ENCODE measurements at regions not wholly inside any gene's neighbourhood (a gene's known extent, or its start where the extent isn't known, plus 50 kb on each side); places are given as distances from the start of the nearest gene placed in this dataset.

DNA sequence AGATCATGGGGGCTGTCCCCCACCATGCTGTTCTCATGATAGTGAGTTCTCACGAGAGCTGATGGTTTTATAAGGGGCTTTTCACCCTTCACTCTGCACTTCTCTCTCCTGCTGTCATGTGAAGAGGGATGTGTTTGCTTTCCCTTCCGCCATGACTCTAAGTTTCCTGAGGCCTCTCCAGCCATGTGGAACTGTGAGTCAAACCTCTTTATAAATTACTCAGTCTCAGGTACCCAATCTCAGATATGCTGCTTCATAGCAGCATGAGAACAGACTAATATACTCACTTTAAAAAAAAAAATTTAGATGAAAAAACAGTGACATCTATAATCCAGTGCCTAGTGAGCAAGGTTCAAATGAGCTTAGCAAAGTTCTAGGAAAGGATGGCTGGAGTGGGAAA is 135.1 kb upstream of the RAB4A start:
- no peaks in the 10 kb centered on the region for H3K4me1 ChIP-seq (replicated peaks; ENCODE audit: insufficient read depth)
- BruUV-seq (replicated peaks) = no TSS peak
- H3K27me3 ChIP-seq (ENCODE audit: insufficient read depth, low read depth) = peaks cover 45% of the 10 kb centered on the region
- H3K27ac ChIP-seq = no peak overlapping the region
- no peaks in the 10 kb centered on the region for H3K9me2 ChIP-seq (ENCODE audit: insufficient read depth)
- H4K20me1 ChIP-seq (ENCODE audit: insufficient read depth) = no peaks in the 10 kb centered on the region
- no peaks in the 10 kb centered on the region for H3K9me3 ChIP-seq (ENCODE audit: insufficient read depth, low read depth)
- CTCF ChIA-PET = no interaction called here
- no peak for TF ChIP-seq EZH2 (IDR thresholded peaks at IDR 0.05; ENCODE audit: low read depth)
- TF ChIP-seq, protein P1, sequence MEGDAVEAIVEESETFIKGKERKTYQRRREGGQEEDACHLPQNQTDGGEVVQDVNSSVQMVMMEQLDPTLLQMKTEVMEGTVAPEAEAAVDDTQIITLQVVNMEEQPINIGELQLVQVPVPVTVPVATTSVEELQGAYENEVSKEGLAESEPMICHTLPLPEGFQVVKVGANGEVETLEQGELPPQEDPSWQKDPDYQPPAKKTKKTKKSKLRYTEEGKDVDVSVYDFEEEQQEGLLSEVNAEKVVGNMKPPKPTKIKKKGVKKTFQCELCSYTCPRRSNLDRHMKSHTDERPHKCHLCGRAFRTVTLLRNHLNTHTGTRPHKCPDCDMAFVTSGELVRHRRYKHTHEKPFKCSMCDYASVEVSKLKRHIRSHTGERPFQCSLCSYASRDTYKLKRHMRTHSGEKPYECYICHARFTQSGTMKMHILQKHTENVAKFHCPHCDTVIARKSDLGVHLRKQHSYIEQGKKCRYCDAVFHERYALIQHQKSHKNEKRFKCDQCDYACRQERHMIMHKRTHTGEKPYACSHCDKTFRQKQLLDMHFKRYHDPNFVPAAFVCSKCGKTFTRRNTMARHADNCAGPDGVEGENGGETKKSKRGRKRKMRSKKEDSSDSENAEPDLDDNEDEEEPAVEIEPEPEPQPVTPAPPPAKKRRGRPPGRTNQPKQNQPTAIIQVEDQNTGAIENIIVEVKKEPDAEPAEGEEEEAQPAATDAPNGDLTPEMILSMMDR (conservative IDR thresholded peaks at IDR 0.05) = no peak
- H3K4me2 ChIP-seq = no peak overlapping the region
- H3F3A ChIP-seq (ENCODE audit: insufficient read depth, low read depth) = no peaks in the 10 kb centered on the region
- intact Hi-C loops (cut with micrococcal nuclease; ENCODE audit: unreplicated experiment) = no loop called here
- no peak for DNase-seq
- no peak overlapping the region for H2AFZ ChIP-seq
- H3K79me2 ChIP-seq (ENCODE audit: low read depth) = no peaks in the 10 kb centered on the region
- POLR2A ChIA-PET (ENCODE audit: unreplicated experiment) = no interaction called here
- H3K4me3 ChIP-seq = no peak overlapping the region
- no peaks in the 10 kb centered on the region for H3K36me3 ChIP-seq (ENCODE audit: low read depth)

GRCh38 chr1:229136822-229137221 is 134.1 kb upstream of the RAB4A start:
- Histone ChIP-seq H3K9me3 (ENCODE audit: insufficient read depth, low read depth) (no peaks in the 10 kb centered on the region), H3K9me2 (ENCODE audit: insufficient read depth) (no peaks in the 10 kb centered on the region), H4K20me1 (ENCODE audit: insufficient read depth) (no peaks in the 10 kb centered on the region), H2AFZ (no peak overlapping the region), H3K27ac (no peak overlapping the region), H3F3A (ENCODE audit: insufficient read depth, low read depth) (no peaks in the 10 kb centered on the region), H3K79me2 (ENCODE audit: low read depth) (no peaks in the 10 kb centered on the region), H3K4me3 (no peak overlapping the region), H3K27me3 (ENCODE audit: insufficient read depth, low read depth) (peaks cover 41% of the 10 kb centered on the region), H3K4me1 (replicated peaks; ENCODE audit: insufficient read depth) (no peaks in the 10 kb centered on the region), H3K4me2 (no peak overlapping the region), H3K36me3 (ENCODE audit: low read depth) (no peaks in the 10 kb centered on the region)
- no peak for DNase-seq
- ChIA-PET POLR2A (ENCODE audit: unreplicated experiment) (no interaction called here), CTCF (no interaction called here)
- no TSS peak for BruUV-seq (replicated peaks)
- TF ChIP-seq EZH2 (IDR thresholded peaks at IDR 0.05; ENCODE audit: low read depth) = no peak
- intact Hi-C loops (cut with micrococcal nuclease; ENCODE audit: unreplicated experiment) = no loop called here

DNA sequence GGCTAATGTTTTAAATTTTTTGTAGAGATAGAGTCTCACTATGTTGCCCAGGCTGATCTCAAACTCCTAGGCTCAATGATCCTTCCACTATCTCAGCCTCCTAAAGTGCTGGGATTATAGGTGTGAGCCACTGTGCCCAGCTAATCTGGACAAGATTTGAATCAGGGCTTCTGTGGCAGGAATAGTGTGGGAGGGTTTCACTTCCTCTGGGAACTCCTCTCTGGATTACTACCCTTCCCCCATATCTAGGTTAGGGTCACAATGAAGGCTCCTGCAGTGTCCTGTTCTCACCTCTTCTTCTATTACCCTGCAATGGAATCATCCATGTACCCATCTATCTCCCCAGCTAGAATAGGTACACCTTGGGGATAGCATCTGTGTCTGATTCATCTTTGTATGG is 133.6 kb upstream of the RAB4A start:
- Histone ChIP-seq H3K4me3 (no peak overlapping the region), H3K4me2 (no peak overlapping the region), H3K9me2 (ENCODE audit: insufficient read depth) (no peaks in the 10 kb centered on the region), H3K4me1 (replicated peaks; ENCODE audit: insufficient read depth) (no peaks in the 10 kb centered on the region), H4K20me1 (ENCODE audit: insufficient read depth) (no peaks in the 10 kb centered on the region), H3K9me3 (ENCODE audit: insufficient read depth, low read depth) (no peaks in the 10 kb centered on the region), H3K36me3 (ENCODE audit: low read depth) (no peaks in the 10 kb centered on the region), H3F3A (ENCODE audit: insufficient read depth, low read depth) (no peaks in the 10 kb centered on the region), H3K79me2 (ENCODE audit: low read depth) (no peaks in the 10 kb centered on the region), H2AFZ (no peak overlapping the region), H3K27ac (no peak overlapping the region), H3K27me3 (ENCODE audit: insufficient read depth, low read depth) (peaks cover 45% of the 10 kb centered on the region)
- intact Hi-C loops (cut with micrococcal nuclease; ENCODE audit: unreplicated experiment) = no loop called here
- CTCF ChIA-PET = no interaction called here
- BruUV-seq (replicated peaks) = no TSS peak
- no peak for DNase-seq
- TF ChIP-seq, protein P1 (conservative IDR thresholded peaks at IDR 0.05) = no peak
- TF ChIP-seq EZH2 (IDR thresholded peaks at IDR 0.05; ENCODE audit: low read depth) = no peak
- POLR2A ChIA-PET (ENCODE audit: unreplicated experiment) = no interaction called here

GRCh38 chr1:229138058-229138457 is 132.9 kb upstream of the RAB4A start:
- POLR2A ChIA-PET (ENCODE audit: unreplicated experiment) = no interaction called here

More at GRCh38 chr1:229138058-229138457, 132.9 kb upstream of the RAB4A start:
- H2AFZ ChIP-seq = no peak overlapping the region
- BruUV-seq (replicated peaks) = no TSS peak
- intact Hi-C loops (cut with micrococcal nuclease; ENCODE audit: unreplicated experiment) = no loop called here
- H3K4me3 ChIP-seq = no peak overlapping the region
- no peaks in the 10 kb centered on the region for H4K20me1 ChIP-seq (ENCODE audit: insufficient read depth)
- H3K27me3 ChIP-seq (ENCODE audit: insufficient read depth, low read depth) = peaks cover 53% of the 10 kb centered on the region
- TF ChIP-seq, protein P1 (conservative IDR thresholded peaks at IDR 0.05) = no peak
- no peak for TF ChIP-seq EZH2 (IDR thresholded peaks at IDR 0.05; ENCODE audit: low read depth)
- no peak for DNase-seq
- H3K79me2 ChIP-seq (ENCODE audit: low read depth) = no peaks in the 10 kb centered on the region
- H3F3A ChIP-seq (ENCODE audit: insufficient read depth, low read depth) = no peaks in the 10 kb centered on the region
- no peak overlapping the region for H3K27ac ChIP-seq
- no peaks in the 10 kb centered on the region for H3K9me2 ChIP-seq (ENCODE audit: insufficient read depth)
- no peaks in the 10 kb centered on the region for H3K36me3 ChIP-seq (ENCODE audit: low read depth)
- CTCF ChIA-PET = no interaction called here
- no peak overlapping the region for H3K4me2 ChIP-seq
- no peaks in the 10 kb centered on the region for H3K9me3 ChIP-seq (ENCODE audit: insufficient read depth, low read depth)
- H3K4me1 ChIP-seq (replicated peaks; ENCODE audit: insufficient read depth) = no peaks in the 10 kb centered on the region

Measured in PC-9 (cell line).